CD4-positive, alpha-beta memory T cell (primary cell): ENCODE measurements at regions not wholly inside any gene's neighbourhood (a gene's known extent, or its start where the extent isn't known, plus 50 kb on each side); places are given as distances from the start of the nearest gene placed in this dataset.

Experiments used
- CTCF ChIA-PET: fragments of 350-600 bp; sonication (Branson Sonifier 250); formaldehyde crosslinking; loops from one replicate; lab custom pipeline; 2021; ENCODE audit warnings: inconsistent platforms; ENCODE audit not compliant: partially characterized antibody; lab: Charles Lee
- POLR2A ChIA-PET: fragments of 350-600 bp; sonication (Branson Sonifier 250); formaldehyde crosslinking; loops from one replicate; lab custom pipeline; 2021; ENCODE audit not compliant: partially characterized antibody; lab: Charles Lee
- DNase-seq, 5 donors: peaks; one replicate each; pipeline versions ENCODE4 v3.0.0 to v3.0.0-alpha.2; 2020 to 2022; ENCODE audit warnings: mixed read lengths in 1 of 5
- H3K27ac ChIP-seq: one replicate; pipeline ENCODE4 v1.7.0; 2013; ENCODE audit warnings: low read depth, low read length
- H3K27me3 ChIP-seq: 2 replicates; pipeline ENCODE4 v1.7.0; 2013; ENCODE audit warnings: mild to moderate bottlenecking, low read length, moderate library complexity; ENCODE audit not compliant: insufficient read depth
- H3K36me3 ChIP-seq: 2 replicates; pipeline ENCODE4 v1.7.0; 2013; ENCODE audit warnings: mild to moderate bottlenecking, low read length, moderate library complexity; ENCODE audit not compliant: insufficient read depth
- H3K4me1 ChIP-seq: 2 replicates; pipeline ENCODE4 v1.7.0; 2013; ENCODE audit warnings: mild to moderate bottlenecking, low read length, moderate library complexity; ENCODE audit not compliant: insufficient read depth
- H3K4me3 ChIP-seq, 2 donors: one replicate each; pipeline ENCODE4 v1.7.0; 2013; ENCODE audit warnings: low read length in 2 of 2, mild to moderate bottlenecking in 1 of 2
- H3K9me3 ChIP-seq, 2 donors: one replicate each; pipeline ENCODE4 v1.7.0; 2013; ENCODE audit warnings: low read length in 2 of 2, control low read depth in 1 of 2; ENCODE audit not compliant: control insufficient read depth in 1 of 2
- H3K27ac Mint-ChIP-seq, 7 donors: one replicate each; pipeline ENCODE4 v1.8.0; 2020 to 2021; ENCODE audit warnings: mixed read lengths in 7 of 7, mild to moderate bottlenecking in 6 of 7, inconsistent platforms in 3 of 7, moderate library complexity in 3 of 7
- H3K27me3 Mint-ChIP-seq, 2 donors: one replicate each; pipeline ENCODE4 v1.8.0; 2020 to 2021; ENCODE audit warnings: mixed read lengths in 2 of 2
- H3K36me3 Mint-ChIP-seq, 2 donors: one replicate each; pipeline ENCODE4 v1.8.0; 2020 to 2021; ENCODE audit warnings: mixed read lengths in 2 of 2, inconsistent platforms in 1 of 2, mild to moderate bottlenecking in 1 of 2
- H3K4me1 Mint-ChIP-seq, 4 donors: one replicate each; pipeline ENCODE4 v1.8.0; 2020 to 2021; ENCODE audit warnings: mixed read lengths in 4 of 4, mild to moderate bottlenecking in 1 of 4
- H3K4me3 Mint-ChIP-seq, 8 donors: one replicate each; pipeline ENCODE4 v1.8.0; 2020 to 2021; ENCODE audit warnings: mixed read lengths in 8 of 8, mild to moderate bottlenecking in 7 of 8, moderate library complexity in 6 of 8, inconsistent platforms in 3 of 8
- H3K9me3 Mint-ChIP-seq, 8 donors: one replicate each; pipeline ENCODE4 v1.8.0; 2020 to 2021; ENCODE audit warnings: mixed read lengths in 8 of 8, mild to moderate bottlenecking in 5 of 8, inconsistent platforms in 3 of 8, moderate library complexity in 1 of 8
- intact Hi-C: fragments of 100-400 bp; cut with micrococcal nuclease; formaldehyde crosslinking; loops from one replicate; pipeline ENCODE4 v1.15.1; 2023

DNA sequence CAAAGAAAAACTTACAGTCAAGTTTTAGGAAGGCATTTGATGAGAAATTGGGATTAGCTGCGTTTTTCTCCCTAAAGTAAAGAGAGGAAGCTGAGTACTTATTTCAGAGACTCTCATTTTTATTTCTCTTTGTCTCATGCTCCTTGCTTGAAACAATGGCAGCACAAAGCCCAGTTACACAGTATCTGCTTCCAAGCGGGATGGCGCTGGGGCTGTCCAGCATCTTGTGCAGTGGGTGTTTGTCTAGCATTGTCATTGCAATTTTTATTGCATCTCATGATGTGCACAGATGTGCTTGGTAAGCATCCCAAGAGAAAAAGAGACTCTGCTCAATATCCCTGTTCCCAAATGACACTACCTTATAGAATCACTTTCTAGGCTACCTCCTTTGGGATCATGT is 102.8 kb upstream of the ZNF521 start:
- no peak overlapping the region for H3K4me3 ChIP-seq
- H3K27ac ChIP-seq = no peak overlapping the region
- H3K27me3 ChIP-seq = no peaks in the 10 kb centered on the region
- H3K9me3 Mint-ChIP-seq = peaks cover 0 to 21% (median 4%) of the 10 kb centered on the region in 8 donors
- H3K36me3 ChIP-seq = no peaks in the 10 kb centered on the region
- no peak overlapping the region for H3K27ac Mint-ChIP-seq
- no peak for DNase-seq
- intact Hi-C loops = no loop called here
- peaks cover 0 to 2% of the 10 kb centered on the region in 2 donors for H3K27me3 Mint-ChIP-seq
- ChIA-PET POLR2A (no interaction called here), CTCF (no interaction called here)
- no peaks in the 10 kb centered on the region for H3K36me3 Mint-ChIP-seq
- H3K4me1 Mint-ChIP-seq = no peaks in the 10 kb centered on the region
- no peaks in the 10 kb centered on the region for H3K4me1 ChIP-seq
- no peaks in the 10 kb centered on the region for H3K9me3 ChIP-seq
- H3K4me3 Mint-ChIP-seq = no peak overlapping the region

GRCh38 chr18:25454270-25454659 is 102.3 kb upstream of the ZNF521 start:
- intact Hi-C loops = no loop called here
- no peak for DNase-seq
- Histone ChIP-seq H3K27ac (no peak overlapping the region), H3K36me3 (no peaks in the 10 kb centered on the region), H3K27me3 (no peaks in the 10 kb centered on the region), H3K4me3 (no peak overlapping the region), H3K9me3 (no peaks in the 10 kb centered on the region), H3K4me1 (no peaks in the 10 kb centered on the region)
- no peak overlapping the region for H3K4me3 Mint-ChIP-seq
- H3K27ac Mint-ChIP-seq = no peak overlapping the region
- no peaks in the 10 kb centered on the region for H3K4me1 Mint-ChIP-seq
- ChIA-PET CTCF (no interaction called here), POLR2A (no interaction called here)
- peaks cover 0 to 18% (median 4%) of the 10 kb centered on the region in 8 donors for H3K9me3 Mint-ChIP-seq
- H3K36me3 Mint-ChIP-seq = no peaks in the 10 kb centered on the region
- H3K27me3 Mint-ChIP-seq = peaks cover 0 to 2% of the 10 kb centered on the region in 2 donors

DNA sequence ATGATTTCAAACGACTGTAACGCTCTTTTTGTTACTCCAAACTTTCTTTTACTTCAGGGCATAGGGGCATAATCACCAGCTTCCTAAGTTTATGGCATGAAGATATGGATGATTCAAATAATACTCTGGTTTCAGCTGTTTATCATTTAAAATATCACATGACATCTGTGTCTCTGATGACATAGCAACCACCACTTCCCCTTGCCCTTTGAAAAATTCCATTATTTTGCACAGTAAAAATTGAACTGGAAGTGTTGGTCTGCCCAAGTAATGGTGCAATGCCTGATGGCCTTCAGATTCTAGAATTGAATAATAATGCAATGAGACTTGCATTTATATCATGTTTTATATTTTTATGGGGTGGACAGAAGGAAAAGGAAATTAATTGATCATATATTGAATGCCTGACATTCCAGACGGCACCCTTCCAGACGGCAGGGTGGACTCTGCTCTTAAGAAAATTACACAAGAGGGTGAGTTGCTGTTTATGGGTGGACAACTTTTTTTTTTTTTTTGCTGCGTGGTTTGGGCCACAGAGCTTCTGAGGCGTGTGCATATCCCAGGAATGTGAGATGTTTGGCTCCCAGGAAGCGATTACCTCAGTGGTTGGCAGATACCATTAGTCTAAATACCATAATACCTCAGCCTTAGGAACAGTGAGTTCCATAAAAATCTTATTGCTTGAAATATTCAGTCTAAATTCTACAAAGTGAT is 101.7 kb upstream of the ZNF521 start:
- Histone ChIP-seq H3K4me3 (no peak overlapping the region), H3K9me3 (no peaks in the 10 kb centered on the region), H3K27ac (no peak overlapping the region), H3K27me3 (no peaks in the 10 kb centered on the region), H3K4me1 (no peaks in the 10 kb centered on the region), H3K36me3 (no peaks in the 10 kb centered on the region)
- intact Hi-C loops = no loop called here
- Mint-ChIP-seq H3K4me3 (no peak overlapping the region), H3K27me3 (peaks cover 0 to under 1% of the 10 kb centered on the region in 2 donors), H3K9me3 (peaks cover 0 to 19% (median 5%) of the 10 kb centered on the region in 8 donors), H3K27ac (no peak overlapping the region), H3K4me1 (no peaks in the 10 kb centered on the region), H3K36me3 (no peaks in the 10 kb centered on the region)
- ChIA-PET POLR2A (no interaction called here), CTCF (no interaction called here)
- DNase-seq = no peak

GRCh38 chr18:25451077-25451658 is 99.2 kb upstream of the ZNF521 start:
- Mint-ChIP-seq H3K36me3 (no peaks in the 10 kb centered on the region), H3K4me1 (no peaks in the 10 kb centered on the region), H3K27me3 (no peaks in the 10 kb centered on the region), H3K9me3 (peaks cover 0 to 21% (median 4%) of the 10 kb centered on the region in 8 donors), H3K4me3 (no peak overlapping the region), H3K27ac (no peak overlapping the region)
- CTCF ChIA-PET = no interaction called here
- no peak for DNase-seq
- no peaks in the 10 kb centered on the region for H3K36me3 ChIP-seq
- POLR2A ChIA-PET = no interaction called here
- H3K4me1 ChIP-seq = no peaks in the 10 kb centered on the region
- H3K4me3 ChIP-seq = no peak overlapping the region
- no peak overlapping the region for H3K27ac ChIP-seq
- no peaks in the 10 kb centered on the region for H3K9me3 ChIP-seq
- intact Hi-C loops = no loop called here
- no peaks in the 10 kb centered on the region for H3K27me3 ChIP-seq

GRCh38 chr18:25449046-25449445 is 97.1 kb upstream of the ZNF521 start:
- intact Hi-C loops = no loop called here
- POLR2A ChIA-PET = no interaction called here
- no peaks in the 10 kb centered on the region for H3K27me3 Mint-ChIP-seq

DNA sequence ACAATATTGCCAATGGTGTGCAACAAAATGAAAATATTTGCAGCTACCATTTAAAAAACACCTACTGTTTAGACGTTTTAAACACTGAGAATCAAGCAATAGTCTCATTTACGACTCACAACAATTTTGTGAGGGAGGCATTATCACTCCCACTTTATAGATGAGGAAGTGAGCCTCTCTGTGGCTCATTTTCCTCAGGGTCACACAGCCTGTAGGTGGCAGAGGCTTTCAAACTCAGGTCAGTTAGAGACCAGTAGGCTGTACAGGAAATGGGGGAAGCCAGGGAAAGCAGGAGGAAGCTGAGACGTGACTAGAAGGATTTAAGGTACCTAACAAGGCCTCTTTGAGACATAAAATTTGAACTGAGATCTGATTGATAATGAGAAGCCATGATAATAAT is 95.0 kb upstream of the ZNF521 start:
- intact Hi-C loops = no loop called here
- no peaks in the 10 kb centered on the region for H3K27me3 Mint-ChIP-seq
- no peak overlapping the region for H3K4me3 Mint-ChIP-seq
- no peaks in the 10 kb centered on the region for H3K36me3 Mint-ChIP-seq
- no peaks in the 10 kb centered on the region for H3K9me3 ChIP-seq
- no peaks in the 10 kb centered on the region for H3K4me1 ChIP-seq
- POLR2A ChIA-PET = no interaction called here
- H3K4me3 ChIP-seq = no peak overlapping the region
- H3K36me3 ChIP-seq = no peaks in the 10 kb centered on the region
- no peak overlapping the region for H3K27ac Mint-ChIP-seq
- no peak for DNase-seq
- H3K9me3 Mint-ChIP-seq = peaks cover 0 to 18% (median 4%) of the 10 kb centered on the region in 8 donors
- no peak overlapping the region for H3K27ac ChIP-seq
- no peaks in the 10 kb centered on the region for H3K4me1 Mint-ChIP-seq
- H3K27me3 ChIP-seq = no peaks in the 10 kb centered on the region
- CTCF ChIA-PET = no interaction called here

More at GRCh38 chr18:25449046-25449445, 97.1 kb upstream of the ZNF521 start:
- Histone ChIP-seq H3K9me3 (no peaks in the 10 kb centered on the region), H3K36me3 (no peaks in the 10 kb centered on the region), H3K27me3 (no peaks in the 10 kb centered on the region), H3K4me1 (no peaks in the 10 kb centered on the region), H3K27ac (no peak overlapping the region), H3K4me3 (no peak overlapping the region)
- H3K9me3 Mint-ChIP-seq = peaks cover 0 to 21% (median 4%) of the 10 kb centered on the region in 8 donors
- no peak for DNase-seq
- CTCF ChIA-PET = no interaction called here
- no peaks in the 10 kb centered on the region for H3K36me3 Mint-ChIP-seq
- H3K27ac Mint-ChIP-seq = peak overlapping the region in 1 of 7 donors; percentile 26
- H3K4me3 Mint-ChIP-seq = no peak overlapping the region
- H3K4me1 Mint-ChIP-seq = no peaks in the 10 kb centered on the region

- H3K27me3 Mint-ChIP-seq = no peaks in the 10 kb centered on the region
- H3K4me3 Mint-ChIP-seq = no peak overlapping the region
- POLR2A ChIA-PET = no interaction called here
- no peaks in the 10 kb centered on the region for H3K36me3 ChIP-seq
- H3K27me3 ChIP-seq = no peaks in the 10 kb centered on the region
- H3K4me1 Mint-ChIP-seq = no peaks in the 10 kb centered on the region
- no peaks in the 10 kb centered on the region for H3K36me3 Mint-ChIP-seq
- H3K9me3 Mint-ChIP-seq = peaks cover 0 to 9% (median 2%) of the 10 kb centered on the region in 8 donors
- H3K4me3 ChIP-seq = no peak overlapping the region
- no peak overlapping the region for H3K27ac ChIP-seq
- no peak for DNase-seq
- H3K9me3 ChIP-seq = no peaks in the 10 kb centered on the region
- no peaks in the 10 kb centered on the region for H3K4me1 ChIP-seq
- no peak overlapping the region for H3K27ac Mint-ChIP-seq
- intact Hi-C loops = no loop called here
- CTCF ChIA-PET = no interaction called here
These were observed 93.5 kb upstream of the ZNF521 start for GRCh38 chr18:25445430-25445829.
